ENCODE measurements at regions not wholly inside any gene's neighbourhood (a gene's known extent, or its start where the extent isn't known, plus 50 kb on each side); places are given as distances from the start of the nearest gene placed in this dataset.

DNA sequence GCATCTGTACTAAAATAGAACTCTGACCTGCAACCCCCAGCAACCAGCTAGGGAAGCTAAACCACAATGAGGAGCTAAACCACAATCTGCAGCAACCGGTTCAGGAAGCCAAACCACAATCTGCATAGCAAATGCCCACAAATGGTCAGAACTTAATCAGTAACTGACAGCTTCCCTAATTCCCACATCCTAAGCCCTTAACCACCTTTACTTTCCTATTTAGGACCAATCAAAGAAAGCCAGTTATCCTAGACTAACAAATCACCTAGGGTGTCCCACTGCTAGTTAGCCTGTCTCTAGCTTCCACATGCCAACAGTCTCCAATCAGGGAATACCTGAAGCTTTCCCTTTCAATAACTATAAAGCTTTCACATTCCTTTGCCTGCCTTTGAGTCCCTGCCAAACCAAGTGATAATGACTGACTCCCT lies 424.6 kb upstream of the PTCHD4 start:
- TF ChIP-seq, protein P1, sequence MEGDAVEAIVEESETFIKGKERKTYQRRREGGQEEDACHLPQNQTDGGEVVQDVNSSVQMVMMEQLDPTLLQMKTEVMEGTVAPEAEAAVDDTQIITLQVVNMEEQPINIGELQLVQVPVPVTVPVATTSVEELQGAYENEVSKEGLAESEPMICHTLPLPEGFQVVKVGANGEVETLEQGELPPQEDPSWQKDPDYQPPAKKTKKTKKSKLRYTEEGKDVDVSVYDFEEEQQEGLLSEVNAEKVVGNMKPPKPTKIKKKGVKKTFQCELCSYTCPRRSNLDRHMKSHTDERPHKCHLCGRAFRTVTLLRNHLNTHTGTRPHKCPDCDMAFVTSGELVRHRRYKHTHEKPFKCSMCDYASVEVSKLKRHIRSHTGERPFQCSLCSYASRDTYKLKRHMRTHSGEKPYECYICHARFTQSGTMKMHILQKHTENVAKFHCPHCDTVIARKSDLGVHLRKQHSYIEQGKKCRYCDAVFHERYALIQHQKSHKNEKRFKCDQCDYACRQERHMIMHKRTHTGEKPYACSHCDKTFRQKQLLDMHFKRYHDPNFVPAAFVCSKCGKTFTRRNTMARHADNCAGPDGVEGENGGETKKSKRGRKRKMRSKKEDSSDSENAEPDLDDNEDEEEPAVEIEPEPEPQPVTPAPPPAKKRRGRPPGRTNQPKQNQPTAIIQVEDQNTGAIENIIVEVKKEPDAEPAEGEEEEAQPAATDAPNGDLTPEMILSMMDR (conservative IDR thresholded peaks at IDR 0.05 in 1 of 2, IDR thresholded peaks at IDR 0.05 in 1 of 2; ENCODE audit: extremely low read depth in 1 of 2, insufficient read depth in 1 of 2, low read depth in 1 of 2, low read length in 2 of 2), result no peak
- no peak for TF ChIP-seq EZH2 (IDR thresholded peaks at IDR 0.05; ENCODE audit: borderline replicate concordance, low read length)

All from mammary epithelial cell (primary cell).